Panc1 (cell line): ENCODE measurements at regions not wholly inside any gene's neighbourhood (a gene's known extent, or its start where the extent isn't known, plus 50 kb on each side); places are given as distances from the start of the nearest gene placed in this dataset.

Experiments
- POLR2AphosphoS5 ChIP-seq: IDR thresholded peaks from 2 replicates; pipeline ENCODE4 v1.6.1; 2012; ENCODE audit warnings: mild to moderate bottlenecking, low read depth, low read length, moderate library complexity
- SIN3A ChIP-seq: IDR thresholded peaks from 2 replicates; pipeline ENCODE4 v1.6.1; 2012; ENCODE audit warnings: low read depth, mild to moderate bottlenecking, low read length, moderate library complexity, borderline replicate concordance; ENCODE audit not compliant: insufficient read depth
- TCF7L2 ChIP-seq: IDR thresholded peaks from 2 replicates; pipeline ENCODE4 v1.6.1; 2011; ENCODE audit warnings: mild to moderate bottlenecking, low read depth, low read length, inconsistent platforms
- TF ChIP-seq, protein P1 (sequence below): fragments of 450-650 bp; IDR thresholded peaks from 2 replicates; pipeline ENCODE4 v1.5.1; 2017; ENCODE audit warnings: mild to moderate bottlenecking
- TF ChIP-seq, protein P2 (sequence below), 2 experiments: IDR thresholded peaks; 2 replicates each; pipeline ENCODE4 v1.6.1; 2011 to 2012; ENCODE audit warnings: low read depth in 2 of 2, control low read depth in 1 of 2, low read length in 1 of 2, mild to moderate bottlenecking in 1 of 2, moderate library complexity in 1 of 2; ENCODE audit not compliant: insufficient read depth in 1 of 2

- TF ChIP-seq POLR2AphosphoS5 = no peak
- TF ChIP-seq, protein P1, sequence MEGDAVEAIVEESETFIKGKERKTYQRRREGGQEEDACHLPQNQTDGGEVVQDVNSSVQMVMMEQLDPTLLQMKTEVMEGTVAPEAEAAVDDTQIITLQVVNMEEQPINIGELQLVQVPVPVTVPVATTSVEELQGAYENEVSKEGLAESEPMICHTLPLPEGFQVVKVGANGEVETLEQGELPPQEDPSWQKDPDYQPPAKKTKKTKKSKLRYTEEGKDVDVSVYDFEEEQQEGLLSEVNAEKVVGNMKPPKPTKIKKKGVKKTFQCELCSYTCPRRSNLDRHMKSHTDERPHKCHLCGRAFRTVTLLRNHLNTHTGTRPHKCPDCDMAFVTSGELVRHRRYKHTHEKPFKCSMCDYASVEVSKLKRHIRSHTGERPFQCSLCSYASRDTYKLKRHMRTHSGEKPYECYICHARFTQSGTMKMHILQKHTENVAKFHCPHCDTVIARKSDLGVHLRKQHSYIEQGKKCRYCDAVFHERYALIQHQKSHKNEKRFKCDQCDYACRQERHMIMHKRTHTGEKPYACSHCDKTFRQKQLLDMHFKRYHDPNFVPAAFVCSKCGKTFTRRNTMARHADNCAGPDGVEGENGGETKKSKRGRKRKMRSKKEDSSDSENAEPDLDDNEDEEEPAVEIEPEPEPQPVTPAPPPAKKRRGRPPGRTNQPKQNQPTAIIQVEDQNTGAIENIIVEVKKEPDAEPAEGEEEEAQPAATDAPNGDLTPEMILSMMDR = no peak
- TF ChIP-seq, protein P2, sequence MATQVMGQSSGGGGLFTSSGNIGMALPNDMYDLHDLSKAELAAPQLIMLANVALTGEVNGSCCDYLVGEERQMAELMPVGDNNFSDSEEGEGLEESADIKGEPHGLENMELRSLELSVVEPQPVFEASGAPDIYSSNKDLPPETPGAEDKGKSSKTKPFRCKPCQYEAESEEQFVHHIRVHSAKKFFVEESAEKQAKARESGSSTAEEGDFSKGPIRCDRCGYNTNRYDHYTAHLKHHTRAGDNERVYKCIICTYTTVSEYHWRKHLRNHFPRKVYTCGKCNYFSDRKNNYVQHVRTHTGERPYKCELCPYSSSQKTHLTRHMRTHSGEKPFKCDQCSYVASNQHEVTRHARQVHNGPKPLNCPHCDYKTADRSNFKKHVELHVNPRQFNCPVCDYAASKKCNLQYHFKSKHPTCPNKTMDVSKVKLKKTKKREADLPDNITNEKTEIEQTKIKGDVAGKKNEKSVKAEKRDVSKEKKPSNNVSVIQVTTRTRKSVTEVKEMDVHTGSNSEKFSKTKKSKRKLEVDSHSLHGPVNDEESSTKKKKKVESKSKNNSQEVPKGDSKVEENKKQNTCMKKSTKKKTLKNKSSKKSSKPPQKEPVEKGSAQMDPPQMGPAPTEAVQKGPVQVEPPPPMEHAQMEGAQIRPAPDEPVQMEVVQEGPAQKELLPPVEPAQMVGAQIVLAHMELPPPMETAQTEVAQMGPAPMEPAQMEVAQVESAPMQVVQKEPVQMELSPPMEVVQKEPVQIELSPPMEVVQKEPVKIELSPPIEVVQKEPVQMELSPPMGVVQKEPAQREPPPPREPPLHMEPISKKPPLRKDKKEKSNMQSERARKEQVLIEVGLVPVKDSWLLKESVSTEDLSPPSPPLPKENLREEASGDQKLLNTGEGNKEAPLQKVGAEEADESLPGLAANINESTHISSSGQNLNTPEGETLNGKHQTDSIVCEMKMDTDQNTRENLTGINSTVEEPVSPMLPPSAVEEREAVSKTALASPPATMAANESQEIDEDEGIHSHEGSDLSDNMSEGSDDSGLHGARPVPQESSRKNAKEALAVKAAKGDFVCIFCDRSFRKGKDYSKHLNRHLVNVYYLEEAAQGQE (IDR thresholded peaks at IDR 0.05; ENCODE audit: insufficient read depth in 1 of 2, low read depth in 2 of 2, low read length in 1 of 2) = no peak
- no peak for TF ChIP-seq SIN3A
- no peak for TF ChIP-seq TCF7L2
Observed at GRCh38 chr2:144151851-144152250, 368.1 kb downstream of the ZEB2 start.
